ENCODE measurements at regions not wholly inside any gene's neighbourhood (a gene's known extent, or its start where the extent isn't known, plus 50 kb on each side); places are given as distances from the start of the nearest gene placed in this dataset.

DNA sequence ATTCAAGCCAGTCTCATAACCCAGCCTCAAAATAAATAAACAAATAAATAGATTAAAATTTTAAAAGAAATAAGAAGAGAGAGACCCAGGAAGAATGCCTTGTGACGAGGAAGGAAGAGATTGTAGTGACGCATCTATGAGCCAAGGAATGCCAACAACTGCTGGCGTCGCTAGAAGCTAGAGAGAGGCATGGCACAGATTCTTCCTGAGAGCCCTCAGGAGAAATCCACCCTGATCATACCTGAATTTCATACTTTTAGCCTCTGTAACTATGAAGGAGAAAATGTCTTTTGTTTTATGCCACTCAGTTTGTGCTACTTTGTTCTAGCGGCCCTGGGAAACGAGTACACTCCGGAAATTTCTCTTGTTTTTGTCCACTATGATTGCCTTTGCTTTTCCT lies 103.9 kb downstream of the C9orf50 start:
- intact Hi-C loops (cut with DNase I) = no loop called here
- no peak for DNase-seq
- H3K4me1 ChIP-seq = no peaks in the 10 kb centered on the region
- 91 to 95% (median 94%) methylated on average over 7 of the region's 7 CpGs for WGBS, 3 donors
- TF ChIP-seq, protein P1, sequence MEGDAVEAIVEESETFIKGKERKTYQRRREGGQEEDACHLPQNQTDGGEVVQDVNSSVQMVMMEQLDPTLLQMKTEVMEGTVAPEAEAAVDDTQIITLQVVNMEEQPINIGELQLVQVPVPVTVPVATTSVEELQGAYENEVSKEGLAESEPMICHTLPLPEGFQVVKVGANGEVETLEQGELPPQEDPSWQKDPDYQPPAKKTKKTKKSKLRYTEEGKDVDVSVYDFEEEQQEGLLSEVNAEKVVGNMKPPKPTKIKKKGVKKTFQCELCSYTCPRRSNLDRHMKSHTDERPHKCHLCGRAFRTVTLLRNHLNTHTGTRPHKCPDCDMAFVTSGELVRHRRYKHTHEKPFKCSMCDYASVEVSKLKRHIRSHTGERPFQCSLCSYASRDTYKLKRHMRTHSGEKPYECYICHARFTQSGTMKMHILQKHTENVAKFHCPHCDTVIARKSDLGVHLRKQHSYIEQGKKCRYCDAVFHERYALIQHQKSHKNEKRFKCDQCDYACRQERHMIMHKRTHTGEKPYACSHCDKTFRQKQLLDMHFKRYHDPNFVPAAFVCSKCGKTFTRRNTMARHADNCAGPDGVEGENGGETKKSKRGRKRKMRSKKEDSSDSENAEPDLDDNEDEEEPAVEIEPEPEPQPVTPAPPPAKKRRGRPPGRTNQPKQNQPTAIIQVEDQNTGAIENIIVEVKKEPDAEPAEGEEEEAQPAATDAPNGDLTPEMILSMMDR (IDR thresholded peaks at IDR 0.05) = no peak
- peaks cover 11% of the 10 kb centered on the region for H3K9me3 ChIP-seq
- no peak overlapping the region for H3K4me3 ChIP-seq
- no peaks in the 10 kb centered on the region for H3K36me3 ChIP-seq (ENCODE audit: insufficient read depth in 1 of 2, low read depth in 1 of 2)
- H3K27ac ChIP-seq = no peak overlapping the region
- H3K27me3 ChIP-seq (ENCODE audit: insufficient read depth in 3 of 3, low read length in 2 of 3) = no peaks in the 10 kb centered on the region
- no peak for ATAC-seq

DNA sequence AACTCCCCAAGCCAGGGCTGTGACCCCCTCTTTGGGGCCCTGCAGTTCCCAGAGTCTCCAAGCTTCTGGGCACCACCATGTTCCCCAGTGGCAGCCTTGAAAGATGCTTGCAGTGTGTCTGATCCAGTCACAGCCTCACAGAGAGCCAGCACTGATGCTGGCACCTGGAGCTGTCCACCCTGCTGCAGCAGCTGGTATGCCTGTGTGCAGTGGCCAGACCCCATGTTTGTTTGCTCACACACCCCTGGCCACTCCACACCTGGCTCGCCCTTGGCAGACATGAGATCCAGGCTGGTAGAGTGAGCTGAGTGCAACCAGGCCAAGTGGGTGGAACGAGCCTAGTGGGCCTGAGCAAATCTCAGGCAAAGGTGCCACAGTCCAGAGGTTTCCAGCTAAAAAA lies 106.0 kb downstream of the C9orf50 start:
- H3K27ac ChIP-seq = no peak overlapping the region
- no peak overlapping the region for H3K4me3 ChIP-seq
- no peaks in the 10 kb centered on the region for H3K4me1 ChIP-seq
- peaks cover 0 to 2% (median 0%) of the 10 kb centered on the region in 3 donors for H3K27me3 ChIP-seq (ENCODE audit: insufficient read depth in 3 of 3, low read length in 2 of 3)
- intact Hi-C loops (cut with DNase I) = no loop called here
- no peaks in the 10 kb centered on the region for H3K36me3 ChIP-seq (ENCODE audit: insufficient read depth in 1 of 2, low read depth in 1 of 2)
- 74 to 85% (median 83%) methylated on average over 2 of the region's 2 CpGs for WGBS, 3 donors
- no peak for ATAC-seq
- TF ChIP-seq, protein P1 (IDR thresholded peaks at IDR 0.05) = no peak
- no peak for DNase-seq
- H3K9me3 ChIP-seq = peaks cover 11% of the 10 kb centered on the region

DNA sequence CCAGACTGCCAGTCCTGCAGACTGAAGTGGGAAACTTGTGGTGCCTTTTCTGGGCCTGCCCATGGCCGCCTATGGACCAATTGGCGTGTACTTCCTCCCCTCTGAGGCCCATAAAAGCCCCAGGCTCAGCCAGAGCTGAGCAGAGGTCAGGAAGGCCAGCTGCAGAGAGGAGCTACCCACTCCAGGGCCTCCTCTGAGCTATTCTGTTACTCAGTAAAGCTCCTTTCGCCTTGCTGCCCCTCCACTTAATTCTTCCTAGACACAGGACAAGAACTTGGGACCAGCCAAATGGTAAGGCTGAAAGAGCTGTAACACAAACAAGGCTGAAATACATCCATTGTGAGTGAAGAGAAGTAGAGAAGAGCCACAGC lies 106.4 kb downstream of the C9orf50 start:
- H3K4me3 ChIP-seq = no peak overlapping the region
- ATAC-seq = no peak
- TF ChIP-seq, protein P1 (IDR thresholded peaks at IDR 0.05) = no peak

DNA sequence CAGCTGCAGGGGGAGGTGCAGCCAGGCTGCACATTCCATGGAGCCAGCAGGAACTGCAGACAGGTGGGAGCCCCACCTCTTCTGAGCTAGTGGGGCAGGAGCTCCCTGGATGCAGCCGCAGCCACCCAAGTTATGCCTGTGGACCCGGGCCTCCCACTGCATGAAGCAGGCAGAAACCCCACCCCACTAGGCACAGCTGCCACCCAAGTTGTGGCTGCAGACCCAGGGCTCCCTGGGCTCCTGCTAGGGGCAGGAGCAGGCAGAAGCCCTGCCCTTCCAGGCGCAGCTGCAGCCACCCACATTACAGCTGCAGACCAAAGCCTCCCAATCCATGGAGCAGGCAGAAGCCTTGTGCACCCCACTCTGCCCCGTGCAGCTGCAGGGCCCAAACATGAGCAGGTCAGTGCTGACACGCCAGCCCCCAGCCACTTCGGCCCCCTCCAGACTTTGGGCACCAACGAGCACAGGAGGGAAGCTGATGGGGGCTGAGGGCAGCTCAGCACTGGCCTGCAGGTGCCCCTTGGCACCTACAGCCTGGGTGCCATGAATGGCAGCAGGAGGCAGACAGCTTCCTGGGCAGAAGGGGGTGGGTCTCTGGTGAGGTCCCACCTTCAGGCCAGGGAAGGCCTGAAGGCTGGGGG lies 106.9 kb downstream of the C9orf50 start:
- H3K4me1 ChIP-seq = no peaks in the 10 kb centered on the region
- H3K27me3 ChIP-seq (ENCODE audit: insufficient read depth in 3 of 3, low read length in 2 of 3) = peaks cover 0 to 2% (median 0%) of the 10 kb centered on the region in 3 donors
- ATAC-seq (no peak), DNase-seq (no peak)
- no peak overlapping the region for H3K27ac ChIP-seq
- TF ChIP-seq, protein P1 (IDR thresholded peaks at IDR 0.05) = no peak
- no peaks in the 10 kb centered on the region for H3K36me3 ChIP-seq (ENCODE audit: insufficient read depth in 1 of 2, low read depth in 1 of 2)
- WGBS, 3 donors = 82 to 97% (median 95%) methylated on average over 6 to 7 of the region's 7 CpGs
- intact Hi-C loops (cut with DNase I) = no loop called here
- peaks cover 11% of the 10 kb centered on the region for H3K9me3 ChIP-seq
- no peak overlapping the region for H3K4me3 ChIP-seq

More for the DNA sequence above, 106.4 kb downstream of the C9orf50 start:
- intact Hi-C loops (cut with DNase I) = no loop called here
- 66 to 84% (median 83%) methylated on average over 3 of the region's 3 CpGs for WGBS, 3 donors
- Histone ChIP-seq H3K27ac (no peak overlapping the region), H3K36me3 (ENCODE audit: insufficient read depth in 1 of 2, low read depth in 1 of 2) (no peaks in the 10 kb centered on the region), H3K9me3 (peaks cover 11% of the 10 kb centered on the region), H3K4me1 (no peaks in the 10 kb centered on the region), H3K27me3 (ENCODE audit: insufficient read depth in 3 of 3, low read length in 2 of 3) (peaks cover 0 to 2% (median 0%) of the 10 kb centered on the region in 3 donors)
- no peak for DNase-seq

DNA sequence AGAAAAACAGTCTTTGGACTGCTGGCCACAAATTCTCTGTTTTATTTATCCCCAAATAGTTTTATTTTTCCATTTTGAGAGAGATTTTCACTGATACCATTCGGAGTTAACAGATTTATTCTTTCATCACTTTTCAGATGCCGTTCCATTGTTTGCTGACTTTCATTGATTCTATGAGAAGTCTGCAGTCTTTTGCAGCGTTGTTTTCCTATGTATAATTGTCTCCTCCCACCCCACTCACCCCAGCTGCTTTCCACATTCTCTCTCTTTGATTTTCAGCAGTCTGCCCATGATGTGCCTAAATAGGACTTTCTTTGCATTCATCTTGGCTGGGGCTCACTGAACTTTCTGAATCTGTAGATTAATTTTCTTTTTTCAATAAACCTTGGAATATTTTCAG lies 107.6 kb downstream of the C9orf50 start:
- DNase-seq (no peak), ATAC-seq (no peak)
- no peak overlapping the region for H3K27ac ChIP-seq
- intact Hi-C loops (cut with DNase I) = no loop called here
- peaks cover 10% of the 10 kb centered on the region for H3K9me3 ChIP-seq
- WGBS, 3 donors = 72 to 81% (median 76%) methylated on average over 3 of the region's 3 CpGs
- H3K4me3 ChIP-seq = no peak overlapping the region
- no peaks in the 10 kb centered on the region for H3K36me3 ChIP-seq (ENCODE audit: insufficient read depth in 1 of 2, low read depth in 1 of 2)
- TF ChIP-seq, protein P1 (IDR thresholded peaks at IDR 0.05) = no peak
- H3K4me1 ChIP-seq = no peaks in the 10 kb centered on the region
- peaks cover 0 to 2% (median 0%) of the 10 kb centered on the region in 3 donors for H3K27me3 ChIP-seq (ENCODE audit: insufficient read depth in 3 of 3, low read length in 2 of 3)

All from psoas muscle (tissue), 7 donors.